ENCODE measurements at regions not wholly inside any gene's neighbourhood (a gene's known extent, or its start where the extent isn't known, plus 50 kb on each side); places are given as distances from the start of the nearest gene placed in this dataset.

DNA sequence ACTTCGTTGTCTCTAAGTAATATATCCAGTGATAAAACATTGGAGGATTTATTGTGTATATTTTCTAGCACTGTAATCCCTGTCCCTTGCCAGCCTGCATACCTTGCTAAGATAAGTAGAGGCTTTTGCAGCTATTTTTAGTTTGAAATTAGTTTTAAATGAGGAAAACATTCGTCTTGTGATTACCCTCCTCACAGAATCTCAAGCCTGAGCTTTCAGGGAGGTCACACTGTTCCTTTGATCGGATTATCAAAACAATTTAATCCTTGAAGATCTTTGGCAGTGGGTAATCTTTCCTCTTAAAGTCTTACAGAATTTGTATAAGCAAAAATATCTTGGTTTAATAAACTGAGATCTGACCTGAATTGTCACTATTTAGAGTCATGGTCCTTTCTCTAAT lies 897.0 kb upstream of the CELF2 start:
- Histone ChIP-seq H3K36me3 (no peaks in the 10 kb centered on the region), H3K4me3 (replicated peaks in 1 of 3) (no peak overlapping the region), H3K27ac (no peak overlapping the region), H3K4me1 (no peaks in the 10 kb centered on the region), H3K27me3 (no peaks in the 10 kb centered on the region), H3K9me3 (no peaks in the 10 kb centered on the region)
- no peak for DNase-seq
- 35 to 41% methylated on average over 3 of the region's 3 CpGs for WGBS, 2 donors
- TF ChIP-seq, protein P1, sequence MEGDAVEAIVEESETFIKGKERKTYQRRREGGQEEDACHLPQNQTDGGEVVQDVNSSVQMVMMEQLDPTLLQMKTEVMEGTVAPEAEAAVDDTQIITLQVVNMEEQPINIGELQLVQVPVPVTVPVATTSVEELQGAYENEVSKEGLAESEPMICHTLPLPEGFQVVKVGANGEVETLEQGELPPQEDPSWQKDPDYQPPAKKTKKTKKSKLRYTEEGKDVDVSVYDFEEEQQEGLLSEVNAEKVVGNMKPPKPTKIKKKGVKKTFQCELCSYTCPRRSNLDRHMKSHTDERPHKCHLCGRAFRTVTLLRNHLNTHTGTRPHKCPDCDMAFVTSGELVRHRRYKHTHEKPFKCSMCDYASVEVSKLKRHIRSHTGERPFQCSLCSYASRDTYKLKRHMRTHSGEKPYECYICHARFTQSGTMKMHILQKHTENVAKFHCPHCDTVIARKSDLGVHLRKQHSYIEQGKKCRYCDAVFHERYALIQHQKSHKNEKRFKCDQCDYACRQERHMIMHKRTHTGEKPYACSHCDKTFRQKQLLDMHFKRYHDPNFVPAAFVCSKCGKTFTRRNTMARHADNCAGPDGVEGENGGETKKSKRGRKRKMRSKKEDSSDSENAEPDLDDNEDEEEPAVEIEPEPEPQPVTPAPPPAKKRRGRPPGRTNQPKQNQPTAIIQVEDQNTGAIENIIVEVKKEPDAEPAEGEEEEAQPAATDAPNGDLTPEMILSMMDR (IDR thresholded peaks at IDR 0.05): no peak
- no peak for TF ChIP-seq POLR2A (IDR thresholded peaks at IDR 0.05)
- intact Hi-C loops (cut with DNase I): no loop called here

GRCh38 chr10:10125676-10126075 lies 892.0 kb upstream of the CELF2 start:
- no peaks in the 10 kb centered on the region for H3K36me3 ChIP-seq
- intact Hi-C loops (cut with DNase I): no loop called here
- DNase-seq: no peak
- TF ChIP-seq POLR2A (IDR thresholded peaks at IDR 0.05): no peak
- TF ChIP-seq, protein P1 (IDR thresholded peaks at IDR 0.05): no peak
- H3K4me1 ChIP-seq: no peaks in the 10 kb centered on the region
- no peak overlapping the region for H3K4me3 ChIP-seq (replicated peaks in 1 of 3)
- H3K27ac ChIP-seq: no peak overlapping the region
- H3K27me3 ChIP-seq: no peaks in the 10 kb centered on the region
- 69 to 79% methylated on average over 4 of the region's 4 CpGs for WGBS, 2 donors
- no peaks in the 10 kb centered on the region for H3K9me3 ChIP-seq

- Histone ChIP-seq H3K27ac (no peak overlapping the region), H3K4me1 (no peaks in the 10 kb centered on the region), H3K36me3 (no peaks in the 10 kb centered on the region), H3K4me3 (replicated peaks in 1 of 3) (no peak overlapping the region), H3K27me3 (no peaks in the 10 kb centered on the region), H3K9me3 (no peaks in the 10 kb centered on the region)
- no peak for DNase-seq
- intact Hi-C loops (cut with DNase I): no loop called here
- WGBS, 2 donors: 95% methylated on average over 3 of the region's 3 CpGs
- TF ChIP-seq, protein P1 (IDR thresholded peaks at IDR 0.05): no peak
- no peak for TF ChIP-seq POLR2A (IDR thresholded peaks at IDR 0.05)
Measured at GRCh38 chr10:10126218-10126617, 891.5 kb upstream of the CELF2 start.

GRCh38 chr10:10128387-10128786 lies 889.3 kb upstream of the CELF2 start:
- 84 to 90% methylated on average over 3 of the region's 3 CpGs for WGBS, 2 donors
- no peaks in the 10 kb centered on the region for H3K9me3 ChIP-seq
- H3K27ac ChIP-seq: no peak overlapping the region
- TF ChIP-seq, protein P1 (IDR thresholded peaks at IDR 0.05): no peak
- no peak for TF ChIP-seq POLR2A (IDR thresholded peaks at IDR 0.05)
- no peaks in the 10 kb centered on the region for H3K36me3 ChIP-seq
- DNase-seq: no peak
- H3K4me1 ChIP-seq: no peaks in the 10 kb centered on the region
- H3K4me3 ChIP-seq (replicated peaks in 1 of 3): no peak overlapping the region
- intact Hi-C loops (cut with DNase I): no loop called here
- no peaks in the 10 kb centered on the region for H3K27me3 ChIP-seq

- Histone ChIP-seq H3K36me3 (no peaks in the 10 kb centered on the region), H3K4me3 (replicated peaks in 1 of 3) (no peak overlapping the region), H3K27ac (no peak overlapping the region), H3K27me3 (no peaks in the 10 kb centered on the region), H3K9me3 (no peaks in the 10 kb centered on the region), H3K4me1 (no peaks in the 10 kb centered on the region)
- intact Hi-C loops (cut with DNase I): no loop called here
- 50 to 53% methylated on average over 2 of the region's 2 CpGs for WGBS, 2 donors
- DNase-seq: no peak
- TF ChIP-seq, protein P1 (IDR thresholded peaks at IDR 0.05): no peak
- no peak for TF ChIP-seq POLR2A (IDR thresholded peaks at IDR 0.05)
Measured at GRCh38 chr10:10130686-10131085, 887.0 kb upstream of the CELF2 start.

Measured in thyroid gland (tissue), 4 donors.